ENCODE measurements at regions not wholly inside any gene's neighbourhood (a gene's known extent, or its start where the extent isn't known, plus 50 kb on each side); places are given as distances from the start of the nearest gene placed in this dataset.

GRCh38 chr10:113435881-113436280, 117.0 kb upstream of the HABP2 start:
- DNase-seq (no peak), ATAC-seq (no peak)
- POLR2A ChIA-PET, result no interaction called here
- peaks cover 0 to 12% (median 0%) of the 10 kb centered on the region in 9 donors for H3K9me3 Mint-ChIP-seq
- no peaks in the 10 kb centered on the region for H3K4me1 Mint-ChIP-seq
- peaks cover 0 to 5% (median 0%) of the 10 kb centered on the region in 5 donors for H3K27me3 Mint-ChIP-seq
- no peak overlapping the region for H3K4me3 Mint-ChIP-seq
- no peaks in the 10 kb centered on the region for H3K36me3 Mint-ChIP-seq
- H3K27ac Mint-ChIP-seq, result no peak overlapping the region

GRCh38 chr10:113436851-113437250, 116.0 kb upstream of the HABP2 start:
- POLR2A ChIA-PET, result no interaction called here
- no peaks in the 10 kb centered on the region for H3K36me3 Mint-ChIP-seq
- peaks cover 0 to 12% (median 0%) of the 10 kb centered on the region in 9 donors for H3K9me3 Mint-ChIP-seq
- no peaks in the 10 kb centered on the region for H3K4me1 Mint-ChIP-seq
- DNase-seq (no peak), ATAC-seq (no peak)
- H3K27me3 Mint-ChIP-seq, result peaks cover 0 to 6% (median 1%) of the 10 kb centered on the region in 5 donors
- no peak overlapping the region for H3K27ac Mint-ChIP-seq
- H3K4me3 Mint-ChIP-seq, result no peak overlapping the region

- DNase-seq, result no peak
- peaks cover 0 to 6% (median 1%) of the 10 kb centered on the region in 5 donors for H3K27me3 Mint-ChIP-seq
- H3K27ac Mint-ChIP-seq, result no peak overlapping the region
- H3K9me3 Mint-ChIP-seq, result peaks cover 0 to 7% (median 0%) of the 10 kb centered on the region in 9 donors
- POLR2A ChIA-PET, result no interaction called here
- H3K4me3 Mint-ChIP-seq, result no peak overlapping the region
- H3K4me1 Mint-ChIP-seq, result no peaks in the 10 kb centered on the region
- ATAC-seq, result no peak
- no peaks in the 10 kb centered on the region for H3K36me3 Mint-ChIP-seq
These were observed 114.2 kb upstream of the HABP2 start for GRCh38 chr10:113438652-113439051.

GRCh38 chr10:113441220-113441619, 111.6 kb upstream of the HABP2 start:
- POLR2A ChIA-PET, result no interaction called here
- no peak overlapping the region for H3K27ac Mint-ChIP-seq
- peaks cover 0 to 5% (median 2%) of the 10 kb centered on the region in 5 donors for H3K27me3 Mint-ChIP-seq
- H3K4me3 Mint-ChIP-seq, result no peak overlapping the region
- H3K36me3 Mint-ChIP-seq, result no peaks in the 10 kb centered on the region
- no peaks in the 10 kb centered on the region for H3K9me3 Mint-ChIP-seq
- no peak for ATAC-seq
- DNase-seq, result no peak
- peaks cover 0 to 2% (median 0%) of the 10 kb centered on the region in 4 donors for H3K4me1 Mint-ChIP-seq

- H3K4me1 Mint-ChIP-seq, result peaks cover 0 to 2% (median 0%) of the 10 kb centered on the region in 4 donors
- H3K27me3 Mint-ChIP-seq, result peaks cover 0 to 5% (median 2%) of the 10 kb centered on the region in 5 donors
- no peaks in the 10 kb centered on the region for H3K36me3 Mint-ChIP-seq
- no peak overlapping the region for H3K27ac Mint-ChIP-seq
- no peaks in the 10 kb centered on the region for H3K9me3 Mint-ChIP-seq
- no peak overlapping the region for H3K4me3 Mint-ChIP-seq
- POLR2A ChIA-PET, result no interaction called here
- no peak for ATAC-seq
- no peak for DNase-seq
These were observed 111.1 kb upstream of the HABP2 start for GRCh38 chr10:113441686-113442270.

- no peaks in the 10 kb centered on the region for H3K9me3 Mint-ChIP-seq
These were observed 110.5 kb upstream of the HABP2 start for GRCh38 chr10:113442336-113442735.

GRCh38 chr10:113443141-113443925, 109.5 kb upstream of the HABP2 start:
- DNase-seq, result no peak

More at GRCh38 chr10:113442336-113442735, 110.5 kb upstream of the HABP2 start:
- Mint-ChIP-seq H3K4me3 (no peak overlapping the region), H3K4me1 (peaks cover 0 to 2% (median 0%) of the 10 kb centered on the region in 4 donors), H3K27me3 (peaks cover 0 to 9% (median 2%) of the 10 kb centered on the region in 5 donors), H3K27ac (no peak overlapping the region), H3K36me3 (no peaks in the 10 kb centered on the region)
- POLR2A ChIA-PET, result no interaction called here
- no peak for DNase-seq
- ATAC-seq, result no peak

GRCh38 chr10:113444766-113445365, 108.0 kb upstream of the HABP2 start:
- POLR2A ChIA-PET, result no interaction called here
- DNase-seq, result no peak
- Mint-ChIP-seq H3K27me3 (peaks cover 3 to 11% (median 6%) of the 10 kb centered on the region in 5 donors), H3K4me1 (peaks cover 0 to 2% (median 0%) of the 10 kb centered on the region in 4 donors), H3K9me3 (no peaks in the 10 kb centered on the region), H3K36me3 (no peaks in the 10 kb centered on the region), H3K27ac (no peak overlapping the region), H3K4me3 (no peak overlapping the region)
- ATAC-seq, result no peak

More at GRCh38 chr10:113443141-113443925, 109.5 kb upstream of the HABP2 start:
- Mint-ChIP-seq H3K4me1 (peaks cover 0 to 2% (median 0%) of the 10 kb centered on the region in 4 donors), H3K36me3 (no peaks in the 10 kb centered on the region), H3K27ac (no peak overlapping the region), H3K9me3 (no peaks in the 10 kb centered on the region), H3K27me3 (peaks cover 0 to 9% (median 2%) of the 10 kb centered on the region in 5 donors), H3K4me3 (no peak overlapping the region)
- no peak for ATAC-seq
- POLR2A ChIA-PET, result no interaction called here

- DNase-seq (no peak), ATAC-seq (no peak)
- Mint-ChIP-seq H3K9me3 (no peaks in the 10 kb centered on the region), H3K27me3 (peaks cover 3 to 14% (median 6%) of the 10 kb centered on the region in 5 donors), H3K4me3 (no peak overlapping the region), H3K27ac (no peak overlapping the region), H3K36me3 (no peaks in the 10 kb centered on the region), H3K4me1 (peaks cover 0 to 2% (median 0%) of the 10 kb centered on the region in 4 donors)
- POLR2A ChIA-PET, result no interaction called here
These were observed 107.1 kb upstream of the HABP2 start for GRCh38 chr10:113445736-113446135.

GRCh38 chr10:113446739-113447138, 106.1 kb upstream of the HABP2 start:
- no peaks in the 10 kb centered on the region for H3K36me3 Mint-ChIP-seq
- DNase-seq, result no peak
- ATAC-seq, result no peak
- H3K27me3 Mint-ChIP-seq, result peaks cover 3 to 18% (median 6%) of the 10 kb centered on the region in 5 donors
- H3K4me1 Mint-ChIP-seq, result peaks cover 0 to 2% (median 0%) of the 10 kb centered on the region in 4 donors
- H3K4me3 Mint-ChIP-seq, result no peak overlapping the region
- H3K27ac Mint-ChIP-seq, result no peak overlapping the region
- POLR2A ChIA-PET, result no interaction called here
- no peaks in the 10 kb centered on the region for H3K9me3 Mint-ChIP-seq

GRCh38 chr10:113447278-113447677, 105.6 kb upstream of the HABP2 start:
- Mint-ChIP-seq H3K9me3 (no peaks in the 10 kb centered on the region), H3K4me3 (no peak overlapping the region), H3K27ac (no peak overlapping the region), H3K36me3 (no peaks in the 10 kb centered on the region), H3K4me1 (peaks cover 0 to 2% (median 0%) of the 10 kb centered on the region in 4 donors), H3K27me3 (peaks cover 3 to 18% (median 6%) of the 10 kb centered on the region in 5 donors)
- DNase-seq, result no peak
- POLR2A ChIA-PET, result no interaction called here
- ATAC-seq, result no peak

- Mint-ChIP-seq H3K27ac (no peak overlapping the region), H3K27me3 (peaks cover 6 to 19% (median 10%) of the 10 kb centered on the region in 5 donors), H3K4me3 (no peak overlapping the region), H3K4me1 (peaks cover 0 to 2% (median 0%) of the 10 kb centered on the region in 4 donors), H3K36me3 (no peaks in the 10 kb centered on the region), H3K9me3 (no peaks in the 10 kb centered on the region)
- no peak for ATAC-seq
- no peak for DNase-seq
- POLR2A ChIA-PET, result no interaction called here
These were observed 103.7 kb upstream of the HABP2 start for GRCh38 chr10:113449006-113449695.

All from naive thymus-derived CD8-positive, alpha-beta T cell (primary cell).